GM12872 (cell line): ENCODE measurements at regions not wholly inside any gene's neighbourhood (a gene's known extent, or its start where the extent isn't known, plus 50 kb on each side); places are given as distances from the start of the nearest gene placed in this dataset.

Experiments used
- TF ChIP-seq, protein P1 (sequence below): IDR thresholded peaks from 3 replicates; pipeline ENCODE4 v1.5.1; 2011; ENCODE audit warnings: low read depth, mild to moderate bottlenecking, low read length, moderate library complexity; ENCODE audit not compliant: insufficient read depth

DNA sequence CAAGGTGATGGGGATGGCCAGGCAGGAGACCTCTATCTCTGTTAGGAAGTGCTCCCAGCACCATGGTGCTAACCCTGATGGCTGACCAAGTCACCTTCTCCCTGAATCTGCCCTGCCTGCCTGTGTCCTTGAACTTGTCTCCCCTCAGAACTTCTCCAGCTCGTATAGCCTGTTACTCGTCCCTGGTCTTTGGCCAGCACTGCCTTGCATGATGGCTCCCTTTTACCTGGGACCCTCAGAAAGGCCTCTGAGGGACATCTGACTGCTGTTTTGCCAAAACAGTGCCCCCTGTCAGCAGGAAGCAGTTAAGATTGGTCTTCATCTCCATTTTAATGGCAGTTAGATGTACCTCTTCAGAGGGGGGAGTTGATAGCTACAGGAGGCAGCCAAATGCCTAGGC lies 148.3 kb downstream of the RHOU start:
- TF ChIP-seq, protein P1, sequence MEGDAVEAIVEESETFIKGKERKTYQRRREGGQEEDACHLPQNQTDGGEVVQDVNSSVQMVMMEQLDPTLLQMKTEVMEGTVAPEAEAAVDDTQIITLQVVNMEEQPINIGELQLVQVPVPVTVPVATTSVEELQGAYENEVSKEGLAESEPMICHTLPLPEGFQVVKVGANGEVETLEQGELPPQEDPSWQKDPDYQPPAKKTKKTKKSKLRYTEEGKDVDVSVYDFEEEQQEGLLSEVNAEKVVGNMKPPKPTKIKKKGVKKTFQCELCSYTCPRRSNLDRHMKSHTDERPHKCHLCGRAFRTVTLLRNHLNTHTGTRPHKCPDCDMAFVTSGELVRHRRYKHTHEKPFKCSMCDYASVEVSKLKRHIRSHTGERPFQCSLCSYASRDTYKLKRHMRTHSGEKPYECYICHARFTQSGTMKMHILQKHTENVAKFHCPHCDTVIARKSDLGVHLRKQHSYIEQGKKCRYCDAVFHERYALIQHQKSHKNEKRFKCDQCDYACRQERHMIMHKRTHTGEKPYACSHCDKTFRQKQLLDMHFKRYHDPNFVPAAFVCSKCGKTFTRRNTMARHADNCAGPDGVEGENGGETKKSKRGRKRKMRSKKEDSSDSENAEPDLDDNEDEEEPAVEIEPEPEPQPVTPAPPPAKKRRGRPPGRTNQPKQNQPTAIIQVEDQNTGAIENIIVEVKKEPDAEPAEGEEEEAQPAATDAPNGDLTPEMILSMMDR, result no peak

DNA sequence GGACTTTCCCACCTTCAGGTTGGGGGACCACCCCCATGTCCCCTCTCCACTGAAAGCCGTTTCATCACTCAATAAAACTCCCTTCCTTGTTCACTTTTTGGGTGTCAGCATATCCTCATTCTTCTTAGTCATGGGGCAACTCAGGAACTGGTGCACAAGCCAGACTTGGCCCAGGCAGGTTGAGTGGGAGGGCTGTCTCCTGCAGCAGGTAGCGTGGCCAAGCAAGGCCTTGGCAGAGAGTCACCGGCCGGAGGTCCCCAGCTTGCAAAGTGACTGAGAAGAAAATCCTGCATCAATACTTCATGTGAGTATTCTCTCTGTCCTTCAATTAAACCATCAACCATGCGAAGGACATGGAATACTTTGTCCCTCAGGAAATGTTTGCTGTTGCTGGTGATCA lies 148.9 kb downstream of the RHOU start:
- TF ChIP-seq, protein P1, result no peak

DNA sequence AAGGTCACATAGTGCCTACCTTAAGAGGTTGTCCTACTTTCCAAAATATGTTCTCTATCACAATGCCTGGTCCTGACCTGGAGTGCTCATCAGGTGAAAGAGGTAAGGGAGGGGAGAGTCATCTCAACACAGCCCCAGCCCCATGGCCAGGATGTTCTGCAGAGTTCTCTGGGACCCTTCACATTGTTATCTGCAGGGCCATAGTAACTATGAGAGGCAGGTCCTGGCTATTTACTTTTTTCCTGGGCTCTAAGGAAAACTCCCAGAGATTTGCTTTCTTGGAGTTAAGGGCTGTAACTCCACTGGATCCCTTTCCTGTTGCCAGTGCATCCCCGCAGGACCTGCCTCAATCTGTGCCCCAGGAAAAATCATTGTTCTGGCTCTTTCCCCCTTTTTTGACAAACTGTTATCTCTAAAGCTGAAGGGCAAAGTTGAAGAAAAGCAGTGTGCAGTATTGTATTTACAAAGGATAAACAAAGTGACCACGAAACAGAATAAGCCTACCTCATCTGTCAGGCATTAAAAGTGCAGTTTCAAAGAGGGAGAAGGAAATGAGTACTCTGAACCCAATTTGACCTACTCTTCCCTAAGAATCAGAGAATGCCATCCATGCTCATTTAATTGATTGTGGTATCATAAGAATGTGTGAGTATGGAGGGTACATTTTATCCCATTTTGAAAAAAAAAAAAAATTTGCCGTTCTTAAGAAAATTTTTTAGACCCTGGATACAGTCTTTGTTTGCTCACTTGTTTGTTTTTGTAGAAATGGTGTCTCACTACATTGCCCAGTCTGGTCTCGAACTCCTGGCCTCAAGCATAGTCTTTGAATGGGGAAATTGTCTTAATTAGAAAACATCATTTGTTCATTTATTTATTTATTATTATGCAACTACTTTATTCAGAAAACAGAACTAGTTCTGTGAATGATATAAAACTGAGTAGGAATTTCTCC lies 149.6 kb downstream of the RHOU start:
- TF ChIP-seq, protein P1, result no peak

DNA sequence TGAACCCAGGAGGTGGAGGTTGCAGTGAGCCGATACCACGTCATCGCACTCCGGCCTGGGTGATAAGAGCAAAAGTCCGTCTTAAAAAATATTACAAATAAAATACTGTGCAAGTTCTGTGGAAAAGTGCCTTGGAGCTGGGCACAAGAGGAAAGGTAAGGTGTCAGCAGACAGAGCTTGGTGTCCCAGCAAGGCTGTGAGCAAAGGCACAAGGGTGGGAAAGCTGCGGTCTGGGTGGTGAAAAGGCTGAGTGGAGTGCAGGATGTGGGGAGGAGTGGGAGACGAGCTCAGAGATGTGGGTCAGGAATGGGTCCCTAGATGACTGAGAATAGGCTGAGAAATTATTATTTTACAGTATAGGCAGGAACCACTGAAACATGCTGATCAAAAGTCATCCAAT lies 150.6 kb downstream of the RHOU start:
- TF ChIP-seq, protein P1, result no peak

DNA sequence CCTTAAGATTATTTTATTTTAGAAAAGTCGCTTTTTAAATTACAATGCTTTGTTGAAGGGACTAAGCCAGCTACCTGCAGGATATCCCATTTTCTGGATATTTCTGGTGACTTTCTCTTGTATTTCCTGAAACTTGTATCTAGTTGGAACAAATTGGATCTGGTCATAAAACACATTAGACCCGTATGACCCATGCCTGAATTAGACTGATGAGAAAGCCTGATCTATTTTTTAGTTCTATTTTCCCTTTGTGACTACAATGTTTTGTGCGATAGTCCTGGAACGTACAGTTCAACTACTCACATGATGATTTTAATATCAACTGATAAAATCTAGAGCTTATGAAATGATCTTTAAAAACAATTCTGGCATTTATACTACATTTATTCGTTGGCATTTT lies 151.8 kb downstream of the RHOU start:
- TF ChIP-seq, protein P1, result no peak

DNA sequence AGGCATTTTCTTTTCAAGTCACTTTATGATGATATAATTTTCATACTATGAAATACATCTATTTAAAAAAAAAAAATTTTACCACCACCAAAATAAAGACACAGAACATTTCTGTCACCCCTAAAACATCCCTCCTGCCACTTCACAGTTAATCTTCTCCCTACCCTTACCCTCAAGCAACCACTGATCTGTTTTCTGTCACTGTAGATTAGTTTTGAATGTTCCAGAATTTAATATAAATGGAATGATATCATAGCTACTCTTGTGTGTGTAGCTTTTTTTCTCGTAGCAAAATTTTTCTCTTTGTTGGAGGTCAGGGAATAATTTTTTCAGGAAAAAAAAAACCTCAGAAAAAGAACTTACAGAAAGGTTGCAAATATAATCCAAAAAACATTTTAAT lies 152.7 kb downstream of the RHOU start:
- TF ChIP-seq, protein P1, result no peak

GRCh38 chr1:228889289-228889688 lies 154.0 kb downstream of the RHOU start:
- TF ChIP-seq, protein P1, result no peak
